HepG2 (cell line): ENCODE measurements at regions not wholly inside any gene's neighbourhood (a gene's known extent, or its start where the extent isn't known, plus 50 kb on each side); places are given as distances from the start of the nearest gene placed in this dataset.

Experiments used
- ATAC-seq: fragments of 200-7000 bp; cut with Tn5 transposase; 3 replicates; pipeline ENCODE4 v1.9.1; 2020; ENCODE audit warnings: mild to moderate bottlenecking, moderate library complexity
- BruUV-seq: library from RNA; stranded (reverse); fragments of 400-500 nt; replicated peaks from 2 replicates; lab custom pipeline; 2021; lab: Mats Ljungman, UMichigan
- CTCF ChIA-PET: fragments of 300-600 bp; formaldehyde crosslinking; extraction: SDS; loops from one replicate; lab custom pipeline; 2021; ENCODE audit warnings: low total read pairs, inconsistent platforms, low intra/inter-chr PET ratio; lab: Yijun Ruan, JAX
- POLR2A ChIA-PET: fragments of 350-600 bp; sonication (Branson Sonifier 250); formaldehyde crosslinking; loops from one replicate; lab custom pipeline; 2020; ENCODE audit warnings: antibody characterized with exemption, inconsistent platforms; lab: Yijun Ruan, JAX
- DNase-seq: peaks from one replicate; pipeline ENCODE4 v3.0.0-alpha.2; 2015; ENCODE audit warnings: low spot score
- FAIRE-seq: peaks from 3 replicates; lab custom pipeline; 2011; peaks lifted over from hg19 to GRCh38; lab: Jason Lieb, UNC
- H2AFZ ChIP-seq: one replicate; pipeline ENCODE4 v1.6.1; 2011; ENCODE audit warnings: low read length, inconsistent platforms
- H3K27ac ChIP-seq: fragments of 300-600 bp; 3 replicates; pipeline ENCODE4 v1.8.0; 2011; ENCODE audit warnings: mixed run types, mild to moderate bottlenecking, mixed read lengths, low read length, inconsistent platforms; ENCODE audit not compliant: insufficient read depth; ENCODE audit errors: extremely low read length
- H3K27me3 ChIP-seq, 2 experiments: fragments of 200-600 bp in 1 of 2; 2 replicates in 1 of 2; 3 replicates in 1 of 2; pipeline versions ENCODE4 v1.6.0 to v1.8.0; 2011; ENCODE audit warnings: low read length in 2 of 2, mild to moderate bottlenecking in 2 of 2, moderate library complexity in 2 of 2, inconsistent platforms in 1 of 2; ENCODE audit not compliant: insufficient read depth in 2 of 2, control insufficient read depth in 1 of 2
- H3K36me3 ChIP-seq, 2 experiments: fragments of 200-600 bp in 1 of 2; replicated peaks in 1 of 2; 2 replicates in 1 of 2; 3 replicates in 1 of 2; pipeline versions ENCODE4 v1.5.1 to v1.8.0; 2011; ENCODE audit warnings: low read length in 2 of 2, inconsistent platforms in 1 of 2; ENCODE audit not compliant: insufficient read depth in 2 of 2, control insufficient read depth in 1 of 2
- H3K4me1 ChIP-seq: 2 replicates; pipeline ENCODE4 v1.5.1; 2012; ENCODE audit warnings: low read length, inconsistent platforms; ENCODE audit not compliant: insufficient read depth
- H3K4me2 ChIP-seq: 2 replicates; pipeline ENCODE4 v1.6.0; 2011; ENCODE audit warnings: low read depth, low read length, inconsistent platforms
- H3K4me3 ChIP-seq, 3 experiments: fragments of 200-600 bp in 1 of 3; sonication (generic), shearing (Covaris generic) in 1 of 3; replicated peaks in 1 of 3; 2 replicates each; pipeline ENCODE4 v1.5.1; 2011 to 2016; ENCODE audit warnings: low read length in 3 of 3, inconsistent platforms in 2 of 3, low read depth in 2 of 3, mild to moderate bottlenecking in 2 of 3, control low read depth in 1 of 3, mixed read lengths in 1 of 3; ENCODE audit not compliant: insufficient read depth in 1 of 3
- H3K79me2 ChIP-seq: one replicate; pipeline ENCODE4 v1.6.1; 2011; ENCODE audit warnings: low read length, inconsistent platforms; ENCODE audit not compliant: insufficient read depth
- H3K9ac ChIP-seq: 2 replicates; pipeline ENCODE4 v1.6.0; 2011; ENCODE audit warnings: mild to moderate bottlenecking, low read depth, low read length, inconsistent platforms; ENCODE audit not compliant: insufficient read depth
- H3K9me3 ChIP-seq: 2 replicates; pipeline ENCODE4 v1.5.1; 2012; ENCODE audit warnings: mild to moderate bottlenecking, low read length
- H4K20me1 ChIP-seq: 2 replicates; pipeline ENCODE4 v1.6.0; 2011; ENCODE audit warnings: inconsistent platforms, mild to moderate bottlenecking, low read length, moderate library complexity; ENCODE audit not compliant: insufficient read depth
- EED ChIP-seq: sonication (generic); formaldehyde crosslinking; IDR thresholded peaks from 2 replicates; pipeline ENCODE4 v1.5.0; 2020; ENCODE audit warnings: mild to moderate bottlenecking, missing genetic modification reagents
- GTF3A ChIP-seq: sonication (generic); formaldehyde crosslinking; conservative IDR thresholded peaks from 2 replicates; pipeline ENCODE4 v1.4.0; 2020; ENCODE audit warnings: mild to moderate bottlenecking, missing genetic modification reagents
- KLF9 ChIP-seq: IDR thresholded peaks from 2 replicates; pipeline ENCODE4 v1.6.1; 2016; ENCODE audit warnings: low read depth
- NFYB ChIP-seq: sonication (generic); formaldehyde crosslinking; IDR thresholded peaks from 2 replicates; pipeline ENCODE4 v1.4.0; 2020; ENCODE audit warnings: missing genetic modification reagents
- SRSF1 ChIP-seq: fragments of 200-400 bp; formaldehyde crosslinking; optimal IDR thresholded peaks from 2 replicates; pipeline ENCODE3; 2017; ENCODE audit warnings: mild to moderate bottlenecking, low read depth, low read length, moderate library complexity
- TOE1 ChIP-seq: sonication (generic); formaldehyde crosslinking; IDR thresholded peaks from 2 replicates; pipeline ENCODE4 v1.4.0; 2020; ENCODE audit warnings: mild to moderate bottlenecking, missing genetic modification reagents
- ZNF263 ChIP-seq: sonication (generic); formaldehyde crosslinking; IDR thresholded peaks from 2 replicates; pipeline ENCODE4 v1.4.0; 2020; ENCODE audit warnings: missing genetic modification reagents
- ZNF34 ChIP-seq: sonication (generic); formaldehyde crosslinking; IDR thresholded peaks from 2 replicates; pipeline ENCODE4 v1.4.0; 2020; ENCODE audit warnings: mild to moderate bottlenecking, missing genetic modification reagents, borderline replicate concordance
- ZNF496 ChIP-seq: sonication (generic); formaldehyde crosslinking; IDR thresholded peaks from 2 replicates; pipeline ENCODE4 v1.8.1; 2023; ENCODE audit warnings: mild to moderate bottlenecking, moderate library complexity, missing genetic modification reagents; ENCODE audit not compliant: insufficient replicate concordance
- ZNF616 ChIP-seq: sonication (generic); formaldehyde crosslinking; IDR thresholded peaks from 2 replicates; pipeline ENCODE4 v1.5.0; 2020; ENCODE audit warnings: low read depth, mild to moderate bottlenecking, missing genetic modification reagents
- ZNF775 ChIP-seq: sonication (generic); formaldehyde crosslinking; IDR thresholded peaks from 2 replicates; pipeline ENCODE4 v1.4.0; 2020; ENCODE audit warnings: missing genetic modification reagents, mild to moderate bottlenecking, moderate library complexity, borderline replicate concordance
- in situ Hi-C: cut with HindIII; loops from 2 replicates; pipeline ENCODE4 v1.10.0; 2017; ENCODE audit warnings: low pct_unique_long_range_greater_than_20kb; ENCODE audit not compliant: extremely low pct_ligation_motif_present
- intact Hi-C: fragments of 100-400 bp; cut with micrococcal nuclease; formaldehyde crosslinking; loops from one replicate; pipeline ENCODE4 v1.10.0; 2022; ENCODE audit not compliant: unreplicated experiment
- TF ChIP-seq, protein P1 (sequence below): sonication (generic); formaldehyde crosslinking; IDR thresholded peaks from 2 replicates; pipeline ENCODE4 v1.5.0; 2020; ENCODE audit warnings: mild to moderate bottlenecking, missing genetic modification reagents, borderline replicate concordance

GRCh38 chr10:4685491-4685890, 140.5 kb upstream of the AKR1E2 start (continued):
- no peak for TF ChIP-seq ZNF775 (CRISPR knock-in tag)
- TF ChIP-seq NFYB (CRISPR knock-in tag) = no peak
- no peak for TF ChIP-seq ZNF34 (CRISPR knock-in tag)
- no peak for TF ChIP-seq ZNF616
- TF ChIP-seq ZNF496 (CRISPR knock-in tag) = no peak
- no peak for TF ChIP-seq ZNF263 (CRISPR knock-in tag)
- no peak for TF ChIP-seq GTF3A (CRISPR knock-in tag)
- no peak for TF ChIP-seq TOE1 (CRISPR knock-in tag)
- no peak for TF ChIP-seq SRSF1
- TF ChIP-seq, all 625 proteins: peak for 0

- BruUV-seq = no TSS peak
- intact Hi-C loops = no loop called here
- DNase-seq (no peak), ATAC-seq (no peak), FAIRE-seq (no peak)
- Histone ChIP-seq H3K4me2 (no peak overlapping the region), H3K27me3 (peaks cover 0 to 10% of the 10 kb centered on the region in 2 experiments; a peak in 2 of 5 replicates), H3K27ac (no peak overlapping the region), H3K36me3 (no peaks in the 10 kb centered on the region), H2AFZ (no peak overlapping the region), H3K4me1 (no peaks in the 10 kb centered on the region), H3K4me3 (no peak overlapping the region), H4K20me1 (no peaks in the 10 kb centered on the region), H3K9ac (no peak overlapping the region), H3K79me2 (no peaks in the 10 kb centered on the region), H3K9me3 (no peaks in the 10 kb centered on the region)
- ChIA-PET CTCF (no interaction called here), POLR2A (no interaction called here)
- TF ChIP-seq, protein P1, sequence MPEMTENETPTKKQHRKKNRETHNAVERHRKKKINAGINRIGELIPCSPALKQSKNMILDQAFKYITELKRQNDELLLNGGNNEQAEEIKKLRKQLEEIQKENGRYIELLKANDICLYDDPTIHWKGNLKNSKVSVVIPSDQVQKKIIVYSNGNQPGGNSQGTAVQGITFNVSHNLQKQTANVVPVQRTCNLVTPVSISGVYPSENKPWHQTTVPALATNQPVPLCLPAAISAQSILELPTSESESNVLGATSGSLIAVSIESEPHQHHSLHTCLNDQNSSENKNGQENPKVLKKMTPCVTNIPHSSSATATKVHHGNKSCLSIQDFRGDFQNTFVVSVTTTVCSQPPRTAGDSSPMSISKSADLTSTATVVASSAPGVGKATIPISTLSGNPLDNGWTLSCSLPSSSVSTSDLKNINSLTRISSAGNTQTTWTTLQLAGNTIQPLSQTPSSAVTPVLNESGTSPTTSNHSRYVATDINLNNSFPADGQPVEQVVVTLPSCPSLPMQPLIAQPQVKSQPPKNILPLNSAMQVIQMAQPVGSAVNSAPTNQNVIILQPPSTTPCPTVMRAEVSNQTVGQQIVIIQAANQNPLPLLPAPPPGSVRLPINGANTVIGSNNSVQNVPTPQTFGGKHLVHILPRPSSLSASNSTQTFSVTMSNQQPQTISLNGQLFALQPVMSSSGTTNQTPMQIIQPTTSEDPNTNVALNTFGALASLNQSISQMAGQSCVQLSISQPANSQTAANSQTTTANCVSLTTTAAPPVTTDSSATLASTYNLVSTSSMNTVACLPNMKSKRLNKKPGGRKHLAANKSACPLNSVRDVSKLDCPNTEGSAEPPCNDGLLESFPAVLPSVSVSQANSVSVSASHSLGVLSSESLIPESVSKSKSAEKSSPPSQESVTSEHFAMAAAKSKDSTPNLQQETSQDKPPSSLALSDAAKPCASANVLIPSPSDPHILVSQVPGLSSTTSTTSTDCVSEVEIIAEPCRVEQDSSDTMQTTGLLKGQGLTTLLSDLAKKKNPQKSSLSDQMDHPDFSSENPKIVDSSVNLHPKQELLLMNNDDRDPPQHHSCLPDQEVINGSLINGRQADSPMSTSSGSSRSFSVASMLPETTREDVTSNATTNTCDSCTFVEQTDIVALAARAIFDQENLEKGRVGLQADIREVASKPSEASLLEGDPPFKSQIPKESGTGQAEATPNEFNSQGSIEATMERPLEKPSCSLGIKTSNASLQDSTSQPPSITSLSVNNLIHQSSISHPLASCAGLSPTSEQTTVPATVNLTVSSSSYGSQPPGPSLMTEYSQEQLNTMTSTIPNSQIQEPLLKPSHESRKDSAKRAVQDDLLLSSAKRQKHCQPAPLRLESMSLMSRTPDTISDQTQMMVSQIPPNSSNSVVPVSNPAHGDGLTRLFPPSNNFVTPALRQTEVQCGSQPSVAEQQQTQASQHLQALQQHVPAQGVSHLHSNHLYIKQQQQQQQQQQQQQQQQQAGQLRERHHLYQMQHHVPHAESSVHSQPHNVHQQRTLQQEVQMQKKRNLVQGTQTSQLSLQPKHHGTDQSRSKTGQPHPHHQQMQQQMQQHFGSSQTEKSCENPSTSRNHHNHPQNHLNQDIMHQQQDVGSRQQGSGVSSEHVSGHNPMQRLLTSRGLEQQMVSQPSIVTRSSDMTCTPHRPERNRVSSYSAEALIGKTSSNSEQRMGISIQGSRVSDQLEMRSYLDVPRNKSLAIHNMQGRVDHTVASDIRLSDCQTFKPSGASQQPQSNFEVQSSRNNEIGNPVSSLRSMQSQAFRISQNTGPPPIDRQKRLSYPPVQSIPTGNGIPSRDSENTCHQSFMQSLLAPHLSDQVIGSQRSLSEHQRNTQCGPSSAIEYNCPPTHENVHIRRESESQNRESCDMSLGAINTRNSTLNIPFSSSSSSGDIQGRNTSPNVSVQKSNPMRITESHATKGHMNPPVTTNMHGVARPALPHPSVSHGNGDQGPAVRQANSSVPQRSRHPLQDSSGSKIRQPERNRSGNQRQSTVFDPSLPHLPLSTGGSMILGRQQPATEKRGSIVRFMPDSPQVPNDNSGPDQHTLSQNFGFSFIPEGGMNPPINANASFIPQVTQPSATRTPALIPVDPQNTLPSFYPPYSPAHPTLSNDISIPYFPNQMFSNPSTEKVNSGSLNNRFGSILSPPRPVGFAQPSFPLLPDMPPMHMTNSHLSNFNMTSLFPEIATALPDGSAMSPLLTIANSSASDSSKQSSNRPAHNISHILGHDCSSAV (CRISPR knock-in tag) = no peak
- TF ChIP-seq EED = no peak
- no peak for TF ChIP-seq KLF9 (CRISPR knock-in tag)
- in situ Hi-C loops = no loop called here
Measured at GRCh38 chr10:4684434-4684833, 141.6 kb upstream of the AKR1E2 start.
